K562 (cell line): ENCODE measurements at regions not wholly inside any gene's neighbourhood (a gene's known extent, or its start where the extent isn't known, plus 50 kb on each side); places are given as distances from the start of the nearest gene placed in this dataset.

Experiments used
- ATAC-seq: fragments of 200-7000 bp; cut with Tn5 transposase; 3 replicates; pipeline ENCODE4 v1.9.1; 2020; ENCODE audit warnings: moderate library complexity
- BruUV-seq: library from RNA; stranded (reverse); fragments of 400-500 nt; replicated peaks from 2 replicates; lab custom pipeline; 2021; lab: Mats Ljungman, UMichigan
- CTCF ChIA-PET: fragments of 300-600 bp; formaldehyde crosslinking; extraction: SDS; loops from one replicate; lab custom pipeline; 2021; ENCODE audit warnings: low intra/inter-chr PET ratio; lab: Yijun Ruan, JAX
- POLR2A ChIA-PET: fragments of 300-600, 350-650 bp; sonication (Branson Sonifier 250); formaldehyde crosslinking; extraction: SDS; loops from one replicate; lab custom pipeline; 2021; ENCODE audit warnings: antibody characterized with exemption, inconsistent platforms; lab: Yijun Ruan, JAX
- DNase-seq, 4 experiments: peaks; one replicate each; pipeline versions ENCODE4 v3.0.0 to v3.0.0-alpha.2; 2011 to 2018; ENCODE audit warnings: low spot score in 3 of 4, mixed read lengths in 3 of 4; ENCODE audit errors: extremely low read depth in 1 of 4
- FAIRE-seq: peaks from 2 replicates; lab custom pipeline; 2011; peaks lifted over from hg19 to GRCh38; lab: Jason Lieb, UNC
- H2AFZ ChIP-seq: 2 replicates; pipeline ENCODE4 v1.6.0; 2011; ENCODE audit warnings: low read depth, low read length, control low read depth, inconsistent platforms
- H3K27ac ChIP-seq: fragments of 200-600 bp; 3 replicates; pipeline ENCODE4 v1.8.0; 2011; ENCODE audit warnings: low read depth, mild to moderate bottlenecking, control low read depth, inconsistent platforms, low read length, moderate library complexity, mixed read lengths; ENCODE audit errors: extremely low read depth
- H3K27me3 ChIP-seq, 2 experiments: fragments of 300-600 bp in 1 of 2; 2 replicates in 1 of 2; 3 replicates in 1 of 2; pipeline versions ENCODE4 v1.6.0 to v1.8.0; 2011; ENCODE audit warnings: inconsistent platforms in 2 of 2, low read length in 2 of 2, mild to moderate bottlenecking in 1 of 2, mixed read lengths in 1 of 2, moderate library complexity in 1 of 2; ENCODE audit not compliant: control insufficient read depth in 2 of 2, insufficient read depth in 2 of 2
- H3K36me3 ChIP-seq: fragments of 300-600 bp; 3 replicates; pipeline ENCODE4 v1.8.0; 2011; ENCODE audit warnings: mild to moderate bottlenecking, low read length, inconsistent platforms; ENCODE audit not compliant: control insufficient read depth, insufficient read depth
- H3K4me1 ChIP-seq, 2 experiments: fragments of 200-600 bp in 1 of 2; replicated peaks in 1 of 2; 2 replicates in 1 of 2; 3 replicates in 1 of 2; pipeline versions ENCODE4 v1.5.1 to v1.8.0; 2011; ENCODE audit warnings: inconsistent platforms in 2 of 2, low read length in 2 of 2, mild to moderate bottlenecking in 1 of 2, mixed read lengths in 1 of 2, moderate library complexity in 1 of 2; ENCODE audit not compliant: control insufficient read depth in 2 of 2, insufficient read depth in 2 of 2
- H3K4me2 ChIP-seq: 2 replicates; pipeline ENCODE4 v1.6.1; 2011; ENCODE audit warnings: low read length, control low read depth, inconsistent platforms, mixed read lengths; ENCODE audit not compliant: insufficient read depth
- H3K4me3 ChIP-seq: fragments of 200-600 bp; sonication (generic), shearing (Covaris generic); 2 replicates; pipeline ENCODE4 v1.5.1; 2016; ENCODE audit warnings: control low read depth, inconsistent platforms
- H3K79me2 ChIP-seq: fragments of 200-600 bp; 3 replicates; pipeline ENCODE4 v1.8.0; 2011; ENCODE audit warnings: low read length, inconsistent platforms; ENCODE audit not compliant: control insufficient read depth, insufficient read depth
- H3K9ac ChIP-seq, 2 experiments: 2 replicates each; pipeline versions ENCODE4 v1.6.0 to v1.6.1; 2011; ENCODE audit warnings: low read depth in 2 of 2, low read length in 2 of 2, control low read depth in 1 of 2, inconsistent platforms in 1 of 2, mild to moderate bottlenecking in 1 of 2, mixed read lengths in 1 of 2; ENCODE audit not compliant: insufficient read depth in 1 of 2
- H3K9me1 ChIP-seq: one replicate; pipeline ENCODE4 v1.6.0; 2011; ENCODE audit warnings: inconsistent platforms, mild to moderate bottlenecking, low read length, moderate library complexity; ENCODE audit not compliant: control insufficient read depth, insufficient read depth
- H3K9me3 ChIP-seq: replicated peaks from 2 replicates; pipeline ENCODE4 v1.5.1; 2011; ENCODE audit warnings: low read depth, low read length, inconsistent platforms; ENCODE audit not compliant: control insufficient read depth, insufficient read depth
- H4K20me1 ChIP-seq: replicated peaks from 2 replicates; pipeline ENCODE4 v1.6.1; 2011; ENCODE audit warnings: low read length, inconsistent platforms, mixed read lengths; ENCODE audit not compliant: control insufficient read depth, insufficient read depth
- EP400 ChIP-seq: fragments of 450-650 bp; IDR thresholded peaks from 2 replicates; pipeline ENCODE4 v1.6.1; 2017; ENCODE audit warnings: antibody characterized with exemption, mild to moderate bottlenecking, moderate library complexity
- GABPB2 ChIP-seq: fragments of 250-450 bp; sonication (Bioruptor Pico); conservative IDR thresholded peaks from 2 replicates; pipeline ENCODE4 v1.5.1; 2021; ENCODE audit warnings: mild to moderate bottlenecking
- IFI16 ChIP-seq: fragments of 250-450 bp; sonication (Bioruptor Pico); IDR thresholded peaks from 2 replicates; pipeline ENCODE4 v2.1.2; 2022; ENCODE audit warnings: mild to moderate bottlenecking, inconsistent platforms
- NR2C1 ChIP-seq, 2 experiments: fragments of 450-650 bp; IDR thresholded peaks; 2 replicates each; pipeline ENCODE4 v1.6.1; 2017; ENCODE audit warnings: mild to moderate bottlenecking in 2 of 2, antibody characterized with exemption in 1 of 2, inconsistent platforms in 1 of 2, missing compliant biosample characterization in 1 of 2, missing genetic modification characterization in 1 of 2
- OTX1 ChIP-seq: fragments of 450-650 bp; formaldehyde crosslinking; IDR thresholded peaks from 2 replicates; pipeline ENCODE4 v1.4.0; 2022; ENCODE audit warnings: mild to moderate bottlenecking
- STAT5B ChIP-seq: fragments of 250-450 bp; sonication (Bioruptor Pico); IDR thresholded peaks from 2 replicates; pipeline ENCODE4 v1.8.0; 2021; ENCODE audit warnings: mild to moderate bottlenecking, inconsistent platforms
- TAF7 ChIP-seq: fragments of 450-650 bp; IDR thresholded peaks from 2 replicates; pipeline ENCODE4 v1.6.1; 2016; ENCODE audit warnings: missing genetic modification characterization, missing compliant biosample characterization
- ZNF134 ChIP-seq: fragments of 250-450 bp; sonication (Bioruptor Pico); conservative IDR thresholded peaks from 2 replicates; pipeline ENCODE4 v1.4.0; 2020
- ZNF184 ChIP-seq: sonication (generic); formaldehyde crosslinking; IDR thresholded peaks from 2 replicates; pipeline ENCODE4 v1.5.0; 2020; ENCODE audit warnings: missing genetic modification reagents
- WGBS: fragments of 100-300 bp; shearing (Covaris generic); methylation state at CpG from one replicate; pipeline ENCODE4 v1.1.6; 2016; ENCODE audit warnings: low coverage, mixed read lengths; ENCODE audit not compliant: insufficient coverage; ENCODE audit errors: missing lambda C conversion rate; 5-methylcytosine and 5-hydroxymethylcytosine counted together
- in situ Hi-C: fragments of 300-500 bp; cut with MboI; formaldehyde crosslinking; loops from 4 replicates; pipeline ENCODE4 v1.15.0; 2018; ENCODE audit warnings: inconsistent platforms, mixed read lengths
- intact Hi-C: fragments of 100-400 bp; cut with micrococcal nuclease; formaldehyde crosslinking; loops from 2 replicates; pipeline ENCODE4 v1.14.2; 2022
- TF ChIP-seq, protein P1 (sequence below): sonication (generic); IDR thresholded peaks from 2 replicates; pipeline ENCODE4 v1.6.1; 2016
- TF ChIP-seq, protein P2 (sequence below): fragments of 250-450 bp; sonication (Bioruptor Pico); IDR thresholded peaks from 2 replicates; pipeline ENCODE4 v1.8.0; 2022; ENCODE audit warnings: moderate library complexity, mild to moderate bottlenecking, inconsistent platforms
- TF ChIP-seq, protein P3 (sequence below), 2 experiments: fragments of 450-650 bp; IDR thresholded peaks; 2 replicates each; pipeline ENCODE4 v1.6.1; 2016; ENCODE audit warnings: mild to moderate bottlenecking in 2 of 2, borderline replicate concordance in 1 of 2, low read depth in 1 of 2, moderate library complexity in 1 of 2
- TF ChIP-seq, protein P4 (sequence below), 2 experiments: fragments of 450-650 bp in 1 of 2; sonication (generic) in 1 of 2; formaldehyde crosslinking in 1 of 2; IDR thresholded peaks in 1 of 2; conservative IDR thresholded peaks in 1 of 2; 2 replicates each; pipeline versions ENCODE4 v1.6.1 to v1.8.1; 2016 to 2023; ENCODE audit warnings: mild to moderate bottlenecking in 2 of 2, moderate library complexity in 2 of 2, inconsistent platforms in 1 of 2, missing genetic modification reagents in 1 of 2

DNA sequence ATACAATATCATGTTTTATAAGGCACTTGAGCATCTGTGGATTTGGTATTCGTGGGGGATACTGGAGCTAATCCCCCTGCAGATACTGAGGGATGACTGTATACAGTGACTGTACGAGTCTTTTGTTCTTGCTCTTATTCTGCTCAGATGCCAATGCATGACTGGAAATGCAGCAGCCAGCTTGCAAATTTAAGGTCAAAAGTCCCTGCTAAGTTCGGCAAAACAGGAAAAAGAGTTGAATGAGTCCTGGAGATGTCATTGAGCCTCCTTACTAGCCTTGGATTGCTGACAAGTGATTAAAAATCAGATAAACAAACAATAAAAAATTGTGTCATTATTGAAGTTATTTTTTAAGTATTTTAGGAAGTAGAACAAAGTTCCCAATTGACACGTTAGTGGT lies 599.3 kb upstream of the IMPG1 start:
- H3K36me3 ChIP-seq = no peaks in the 10 kb centered on the region
- in situ Hi-C loops (no loop called here), intact Hi-C loops (no loop called here)
- H3K4me1 ChIP-seq = no peaks in the 10 kb centered on the region
- no peaks in the 10 kb centered on the region for H4K20me1 ChIP-seq
- no peaks in the 10 kb centered on the region for H3K27me3 ChIP-seq
- FAIRE-seq (no peak), ATAC-seq (no peak), DNase-seq (no peak)
- H3K9me1 ChIP-seq = no peaks in the 10 kb centered on the region
- ChIA-PET CTCF (no interaction called here), POLR2A (no interaction called here)
- H2AFZ ChIP-seq = no peak overlapping the region
- no peaks in the 10 kb centered on the region for H3K79me2 ChIP-seq
- 0 out of 2 replicates have a peak, but pooled peaks cover 2% of the 10 kb centered on the region for H3K9me3 ChIP-seq
- H3K4me3 ChIP-seq = no peak overlapping the region
- 2% methylated on average over 4 of the region's 4 CpGs for WGBS
- H3K27ac ChIP-seq = no peak overlapping the region
- H3K9ac ChIP-seq = no peak overlapping the region
- no TSS peak for BruUV-seq
- H3K4me2 ChIP-seq = no peak overlapping the region
- TF ChIP-seq ZNF184 (CRISPR knock-in tag) (no peak), OTX1 (CRISPR knock-in tag) (no peak), TAF7 (no peak), ZNF134 (CRISPR knock-in tag) (no peak), STAT5B (CRISPR knock-in tag) (no peak), EP400 (no peak), IFI16 (CRISPR knock-in tag) (no peak), NR2C1 (IDR thresholded peaks at IDR 0.05) (no peak), NR2C1 (tag; IDR thresholded peaks at IDR 0.05) (no peak), GABPB2 (CRISPR knock-in tag) (no peak)
- TF ChIP-seq, protein P1, sequence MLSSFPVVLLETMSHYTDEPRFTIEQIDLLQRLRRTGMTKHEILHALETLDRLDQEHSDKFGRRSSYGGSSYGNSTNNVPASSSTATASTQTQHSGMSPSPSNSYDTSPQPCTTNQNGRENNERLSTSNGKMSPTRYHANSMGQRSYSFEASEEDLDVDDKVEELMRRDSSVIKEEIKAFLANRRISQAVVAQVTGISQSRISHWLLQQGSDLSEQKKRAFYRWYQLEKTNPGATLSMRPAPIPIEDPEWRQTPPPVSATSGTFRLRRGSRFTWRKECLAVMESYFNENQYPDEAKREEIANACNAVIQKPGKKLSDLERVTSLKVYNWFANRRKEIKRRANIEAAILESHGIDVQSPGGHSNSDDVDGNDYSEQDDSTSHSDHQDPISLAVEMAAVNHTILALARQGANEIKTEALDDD = no peak
- TF ChIP-seq, protein P2, sequence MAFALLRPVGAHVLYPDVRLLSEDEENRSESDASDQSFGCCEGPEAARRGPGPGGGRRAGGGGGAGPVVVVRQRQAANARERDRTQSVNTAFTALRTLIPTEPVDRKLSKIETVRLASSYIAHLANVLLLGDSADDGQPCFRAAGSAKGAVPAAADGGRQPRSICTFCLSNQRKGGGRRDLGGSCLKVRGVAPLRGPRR (CRISPR knock-in tag) = no peak
- TF ChIP-seq, protein P3, sequence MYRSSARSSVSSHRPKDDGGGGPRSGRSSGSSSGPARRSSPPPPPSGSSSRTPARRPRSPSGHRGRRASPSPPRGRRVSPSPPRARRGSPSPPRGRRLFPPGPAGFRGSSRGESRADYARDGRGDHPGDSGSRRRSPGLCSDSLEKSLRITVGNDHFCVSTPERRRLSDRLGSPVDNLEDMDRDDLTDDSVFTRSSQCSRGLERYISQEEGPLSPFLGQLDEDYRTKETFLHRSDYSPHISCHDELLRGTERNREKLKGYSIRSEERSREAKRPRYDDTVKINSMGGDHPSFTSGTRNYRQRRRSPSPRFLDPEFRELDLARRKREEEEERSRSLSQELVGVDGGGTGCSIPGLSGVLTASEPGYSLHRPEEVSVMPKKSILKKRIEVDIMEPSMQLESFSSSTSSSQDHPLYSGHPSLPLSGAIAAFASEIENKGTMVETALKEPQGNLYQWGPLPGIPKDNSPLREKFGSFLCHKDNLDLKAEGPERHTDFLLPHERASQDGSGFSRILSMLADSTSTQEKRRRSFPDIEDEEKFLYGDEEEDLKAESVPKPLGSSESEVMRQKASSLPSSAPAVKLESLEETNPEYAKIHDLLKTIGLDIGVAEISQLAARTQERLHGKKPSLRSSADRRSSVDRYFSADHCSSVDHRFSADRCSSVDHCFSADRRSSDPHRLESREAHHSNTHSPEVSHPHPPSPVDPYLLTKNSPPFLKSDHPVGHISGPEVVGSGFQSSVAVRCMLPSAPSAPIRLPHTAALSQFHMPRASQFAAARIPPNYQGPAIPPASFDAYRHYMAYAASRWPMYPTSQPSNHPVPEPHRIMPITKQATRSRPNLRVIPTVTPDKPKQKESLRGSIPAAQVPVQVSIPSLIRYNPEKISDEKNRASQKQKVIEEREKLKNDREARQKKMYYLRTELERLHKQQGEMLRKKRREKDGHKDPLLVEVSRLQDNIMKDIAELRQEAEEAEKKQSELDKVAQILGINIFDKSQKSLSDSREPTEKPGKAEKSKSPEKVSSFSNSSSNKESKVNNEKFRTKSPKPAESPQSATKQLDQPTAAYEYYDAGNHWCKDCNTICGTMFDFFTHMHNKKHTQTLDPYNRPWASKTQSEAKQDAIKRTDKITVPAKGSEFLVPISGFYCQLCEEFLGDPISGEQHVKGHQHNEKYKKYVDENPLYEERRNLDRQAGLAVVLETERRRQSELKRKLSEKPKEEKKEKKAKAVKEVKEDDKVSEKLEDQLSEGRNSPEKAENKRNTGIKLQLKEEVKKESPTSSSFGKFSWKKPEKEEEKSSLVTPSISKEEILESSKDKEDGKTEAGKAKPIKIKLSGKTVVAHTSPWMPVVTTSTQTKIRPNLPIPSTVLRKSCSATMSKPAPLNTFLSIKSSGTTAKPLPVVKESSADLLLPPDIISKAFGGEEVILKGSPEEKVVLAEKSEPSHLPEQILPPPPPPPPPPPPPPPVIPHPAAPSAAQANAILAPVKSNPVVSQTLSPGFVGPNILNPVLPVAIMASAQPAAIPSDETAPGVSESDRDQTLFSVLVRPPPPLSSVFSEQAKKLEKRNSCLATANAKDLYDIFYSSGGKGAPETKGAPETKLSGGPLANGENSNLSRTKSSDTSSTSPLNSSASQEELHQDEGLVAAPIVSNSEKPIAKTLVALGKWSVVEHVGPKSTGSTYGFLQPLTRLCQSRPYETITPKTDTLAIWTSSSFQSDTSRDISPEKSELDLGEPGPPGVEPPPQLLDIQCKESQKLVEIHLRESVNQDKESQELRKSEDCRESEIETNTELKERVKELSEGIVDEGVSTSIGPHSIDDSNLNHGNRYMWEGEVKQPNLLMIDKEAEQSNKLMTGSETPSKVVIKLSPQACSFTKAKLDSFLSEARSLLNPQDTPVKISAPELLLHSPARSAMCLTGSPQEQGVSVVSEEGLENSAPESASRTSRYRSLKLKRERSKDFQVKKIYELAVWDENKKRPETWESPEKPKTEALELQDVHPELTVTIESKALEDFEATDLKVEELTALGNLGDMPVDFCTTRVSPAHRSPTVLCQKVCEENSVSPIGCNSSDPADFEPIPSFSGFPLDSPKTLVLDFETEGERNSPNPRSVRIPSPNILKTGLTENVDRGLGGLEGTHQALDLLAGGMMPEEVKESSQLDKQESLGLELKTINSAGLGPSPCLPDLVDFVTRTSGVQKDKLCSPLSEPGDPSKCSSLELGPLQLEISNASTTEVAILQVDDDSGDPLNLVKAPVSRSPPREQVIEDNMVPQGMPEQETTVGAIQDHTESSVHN (IDR thresholded peaks at IDR 0.05; ENCODE audit: borderline replicate concordance in 1 of 2, low read depth in 1 of 2) = no peak
- TF ChIP-seq, protein P4, sequence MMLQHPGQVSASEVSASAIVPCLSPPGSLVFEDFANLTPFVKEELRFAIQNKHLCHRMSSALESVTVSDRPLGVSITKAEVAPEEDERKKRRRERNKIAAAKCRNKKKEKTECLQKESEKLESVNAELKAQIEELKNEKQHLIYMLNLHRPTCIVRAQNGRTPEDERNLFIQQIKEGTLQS (IDR thresholded peaks at IDR 0.05) = no peak
- TF ChIP-seq, protein P4 (CRISPR knock-in tag; conservative IDR thresholded peaks at IDR 0.05) = no peak
